ENCODE measurements at regions not wholly inside any gene's neighbourhood (a gene's known extent, or its start where the extent isn't known, plus 50 kb on each side); places are given as distances from the start of the nearest gene placed in this dataset.
"Not testable (repeated sequence)": the region's sequence is repeated elsewhere in the genome, so short reads cannot be mapped to it uniquely, and the experiment has no call there.

GRCh38 chr2:138066139-138066806, 102.0 kb downstream of the HNMT start:
- TF ChIP-seq CTCF (IDR thresholded peaks at IDR 0.05; ENCODE audit: insufficient read depth, low read length, severe bottlenecking) = no peak
- H3K27me3 ChIP-seq (ENCODE audit: control insufficient read depth, insufficient read depth, low read length) = no peaks in the 10 kb centered on the region
- no peaks in the 10 kb centered on the region for H3K36me3 ChIP-seq (ENCODE audit: control insufficient read depth, insufficient read depth, low read length)
- no peak for DNase-seq (ENCODE audit: low read depth)
- no peak overlapping the region for H3K4me3 ChIP-seq (ENCODE audit: low read depth, low read length)
- no peak for FAIRE-seq

- TF ChIP-seq CTCF (IDR thresholded peaks at IDR 0.05; ENCODE audit: insufficient read depth, low read length, severe bottlenecking) = no peak
These were observed 102.6 kb downstream of the HNMT start for GRCh38 chr2:138066841-138067240.

GRCh38 chr2:138068669-138069068, 104.4 kb downstream of the HNMT start:
- not testable (repeated sequence) for H3K27me3 ChIP-seq (ENCODE audit: control insufficient read depth, insufficient read depth, low read length); FAIRE-seq; DNase-seq (ENCODE audit: low read depth); H3K36me3 ChIP-seq (ENCODE audit: control insufficient read depth, insufficient read depth, low read length); H3K4me3 ChIP-seq (ENCODE audit: low read depth, low read length)

More at GRCh38 chr2:138066841-138067240, 102.6 kb downstream of the HNMT start:
- no peak for FAIRE-seq
- H3K4me3 ChIP-seq (ENCODE audit: low read depth, low read length) = no peak overlapping the region
- H3K36me3 ChIP-seq (ENCODE audit: control insufficient read depth, insufficient read depth, low read length) = no peaks in the 10 kb centered on the region
- H3K27me3 ChIP-seq (ENCODE audit: control insufficient read depth, insufficient read depth, low read length) = no peaks in the 10 kb centered on the region
- no peak for DNase-seq (ENCODE audit: low read depth)

- not testable (repeated sequence) for FAIRE-seq
These were observed 106.9 kb downstream of the HNMT start for GRCh38 chr2:138071042-138071719.

GRCh38 chr2:138071720-138072719, 107.7 kb downstream of the HNMT start:
- no peaks in the 10 kb centered on the region for H3K27me3 ChIP-seq (ENCODE audit: control insufficient read depth, insufficient read depth, low read length)
- no peak overlapping the region for H3K4me3 ChIP-seq (ENCODE audit: low read depth, low read length)
- DNase-seq (ENCODE audit: low read depth) (peak; percentile 100), FAIRE-seq (peak; percentile 100)
- no peak for TF ChIP-seq CTCF (IDR thresholded peaks at IDR 0.05; ENCODE audit: insufficient read depth, low read length, severe bottlenecking)
- no peaks in the 10 kb centered on the region for H3K36me3 ChIP-seq (ENCODE audit: control insufficient read depth, insufficient read depth, low read length)

More at GRCh38 chr2:138071042-138071719, 106.9 kb downstream of the HNMT start:
- not testable (repeated sequence) for H3K4me3 ChIP-seq (ENCODE audit: low read depth, low read length); H3K36me3 ChIP-seq (ENCODE audit: control insufficient read depth, insufficient read depth, low read length); DNase-seq (ENCODE audit: low read depth); H3K27me3 ChIP-seq (ENCODE audit: control insufficient read depth, insufficient read depth, low read length)

GRCh38 chr2:138078153-138078552, 113.9 kb downstream of the HNMT start:
- Histone ChIP-seq H3K36me3 (ENCODE audit: control insufficient read depth, insufficient read depth, low read length) (no peaks in the 10 kb centered on the region), H3K4me3 (ENCODE audit: low read depth, low read length) (no peak overlapping the region), H3K27me3 (ENCODE audit: control insufficient read depth, insufficient read depth, low read length) (no peaks in the 10 kb centered on the region)
- FAIRE-seq (no peak), DNase-seq (ENCODE audit: low read depth) (no peak)
- TF ChIP-seq CTCF (IDR thresholded peaks at IDR 0.05; ENCODE audit: insufficient read depth, low read length, severe bottlenecking) = no peak

Measured in bronchial epithelial cell (primary cell).